HG02759 (cell line): ENCODE measurements at regions not wholly inside any gene's neighbourhood (a gene's known extent, or its start where the extent isn't known, plus 50 kb on each side); places are given as distances from the start of the nearest gene placed in this dataset.
"Not testable (repeated sequence)": the region's sequence is repeated elsewhere in the genome, so short reads cannot be mapped to it uniquely, and the experiment has no call there.

Experiments
- ATAC-seq: cut with Tn5 transposase; IDR thresholded peaks from one replicate; pipeline ENCODE4 v1.9.1; 2021; ENCODE audit warnings: mild to moderate bottlenecking, moderate library complexity; ENCODE audit not compliant: unreplicated experiment

GRCh38 chr14:83247924-83248639 lies 1714.4 kb upstream of the SEL1L start:
- no peak for ATAC-seq

- no peak for ATAC-seq
These were observed 1717.7 kb upstream of the SEL1L start for GRCh38 chr14:83251402-83251801.

GRCh38 chr14:83253870-83254269 lies 1720.2 kb upstream of the SEL1L start:
- ATAC-seq, result no peak

- ATAC-seq, result peak; percentile 73
These were observed 1721.5 kb upstream of the SEL1L start for GRCh38 chr14:83255015-83255726.

GRCh38 chr14:83255727-83256090 lies 1722.1 kb upstream of the SEL1L start:
- ATAC-seq, result peak; percentile 32

GRCh38 chr14:83257466-83258439 lies 1724.1 kb upstream of the SEL1L start:
- no peak for ATAC-seq

GRCh38 chr14:83260751-83261150 lies 1727.1 kb upstream of the SEL1L start:
- no peak for ATAC-seq

- no peak for ATAC-seq
These were observed 1735.9 kb upstream of the SEL1L start for GRCh38 chr14:83269583-83269982.

GRCh38 chr14:83271663-83272062 lies 1738.0 kb upstream of the SEL1L start:
- no peak for ATAC-seq

GRCh38 chr14:83280719-83281118 lies 1747.1 kb upstream of the SEL1L start:
- ATAC-seq, result no peak

- no peak for ATAC-seq
These were observed 1749.1 kb upstream of the SEL1L start for GRCh38 chr14:83282706-83283105.

- ATAC-seq, result no peak
These were observed 1753.6 kb upstream of the SEL1L start for GRCh38 chr14:83287300-83287699.

- ATAC-seq, result no peak
These were observed 1755.7 kb upstream of the SEL1L start for GRCh38 chr14:83289390-83289789.

GRCh38 chr14:83289896-83290295 lies 1756.2 kb upstream of the SEL1L start:
- no peak for ATAC-seq

- no peak for ATAC-seq
These were observed 1756.8 kb upstream of the SEL1L start for GRCh38 chr14:83290447-83290846.

GRCh38 chr14:83291714-83292113 lies 1758.1 kb upstream of the SEL1L start:
- no peak for ATAC-seq

GRCh38 chr14:83294941-83295340 lies 1761.3 kb upstream of the SEL1L start:
- no peak for ATAC-seq

- no peak for ATAC-seq
These were observed 1763.7 kb upstream of the SEL1L start for GRCh38 chr14:83297361-83297760.

- ATAC-seq, result not testable (repeated sequence)
These were observed 1764.4 kb upstream of the SEL1L start for GRCh38 chr14:83298016-83298415.

- no peak for ATAC-seq
These were observed 1766.9 kb upstream of the SEL1L start for GRCh38 chr14:83300476-83301064.

GRCh38 chr14:83301791-83302190 lies 1768.1 kb upstream of the SEL1L start:
- ATAC-seq, result no peak
